Skeletal muscle tissue (tissue), 3 donors: ENCODE measurements at regions not wholly inside any gene's neighbourhood (a gene's known extent, or its start where the extent isn't known, plus 50 kb on each side); places are given as distances from the start of the nearest gene placed in this dataset.

Source experiments
- H3K27ac ChIP-seq: one replicate; pipeline ENCODE4 v1.7.0; 2013; ENCODE audit warnings: mild to moderate bottlenecking, low read depth, low read length, inconsistent platforms
- H3K27me3 ChIP-seq, 3 donors: one replicate each; pipeline ENCODE4 v1.7.0; 2013; ENCODE audit warnings: low read length in 3 of 3; ENCODE audit not compliant: control insufficient read depth in 3 of 3, insufficient read depth in 3 of 3
- H3K36me3 ChIP-seq, 3 donors: one replicate each; pipeline ENCODE4 v1.7.0; 2013; ENCODE audit warnings: low read length in 3 of 3; ENCODE audit not compliant: control insufficient read depth in 3 of 3, insufficient read depth in 3 of 3
- H3K4me1 ChIP-seq, 3 donors: one replicate each; pipeline ENCODE4 v1.7.0; 2013; ENCODE audit warnings: low read length in 3 of 3, mild to moderate bottlenecking in 3 of 3; ENCODE audit not compliant: control insufficient read depth in 3 of 3, insufficient read depth in 3 of 3
- H3K4me3 ChIP-seq, 3 donors: one replicate each; pipeline ENCODE4 v1.7.0; 2013; ENCODE audit warnings: low read length in 3 of 3
- H3K9ac ChIP-seq, 3 donors: one replicate each; pipeline ENCODE4 v1.7.0; 2013; ENCODE audit warnings: low read length in 3 of 3, mild to moderate bottlenecking in 3 of 3, moderate library complexity in 2 of 3, low read depth in 1 of 3
- H3K9me3 ChIP-seq, 3 donors: one replicate each; pipeline ENCODE4 v1.7.0; 2013; ENCODE audit warnings: low read length in 3 of 3; ENCODE audit not compliant: control insufficient read depth in 3 of 3
- donor health status: Osteomylitis.

- H3K9ac ChIP-seq: no peak overlapping the region
- no peaks in the 10 kb centered on the region for H3K9me3 ChIP-seq
- H3K27ac ChIP-seq: no peak overlapping the region
- peaks cover 0 to 2% (median 0%) of the 10 kb centered on the region in 3 donors for H3K27me3 ChIP-seq
- no peak overlapping the region for H3K4me3 ChIP-seq
- no peaks in the 10 kb centered on the region for H3K36me3 ChIP-seq
- no peaks in the 10 kb centered on the region for H3K4me1 ChIP-seq
Measured at GRCh38 chr19:31545777-31546176, 196.5 kb upstream of the TSHZ3 start.

GRCh38 chr19:31546205-31546960 lies 197.1 kb upstream of the TSHZ3 start:
- H3K36me3 ChIP-seq: no peaks in the 10 kb centered on the region
- no peaks in the 10 kb centered on the region for H3K9me3 ChIP-seq
- H3K4me1 ChIP-seq: no peaks in the 10 kb centered on the region
- H3K9ac ChIP-seq: no peak overlapping the region
- H3K27ac ChIP-seq: no peak overlapping the region
- peaks cover 0 to 2% (median 0%) of the 10 kb centered on the region in 3 donors for H3K27me3 ChIP-seq
- no peak overlapping the region for H3K4me3 ChIP-seq

GRCh38 chr19:31548941-31549340 lies 199.7 kb upstream of the TSHZ3 start:
- Histone ChIP-seq H3K27ac (no peak overlapping the region), H3K9me3 (no peaks in the 10 kb centered on the region), H3K27me3 (no peaks in the 10 kb centered on the region), H3K4me1 (peaks cover 0 to under 1% (median 0%) of the 10 kb centered on the region in 3 donors), H3K9ac (no peak overlapping the region), H3K4me3 (no peak overlapping the region), H3K36me3 (no peaks in the 10 kb centered on the region)

GRCh38 chr19:31553112-31553845 lies 204.0 kb upstream of the TSHZ3 start:
- Histone ChIP-seq H3K27ac (no peak overlapping the region), H3K4me3 (no peak overlapping the region), H3K4me1 (peaks cover 0 to 3% (median 0%) of the 10 kb centered on the region in 3 donors), H3K36me3 (no peaks in the 10 kb centered on the region), H3K9ac (no peak overlapping the region), H3K27me3 (no peaks in the 10 kb centered on the region), H3K9me3 (no peaks in the 10 kb centered on the region)

GRCh38 chr19:31553846-31554215 lies 204.6 kb upstream of the TSHZ3 start:
- Histone ChIP-seq H3K4me1 (peaks cover 0 to 3% (median 0%) of the 10 kb centered on the region in 3 donors), H3K27ac (no peak overlapping the region), H3K27me3 (no peaks in the 10 kb centered on the region), H3K36me3 (no peaks in the 10 kb centered on the region), H3K9me3 (no peaks in the 10 kb centered on the region), H3K4me3 (no peak overlapping the region), H3K9ac (no peak overlapping the region)

- Histone ChIP-seq H3K36me3 (no peaks in the 10 kb centered on the region), H3K9ac (no peak overlapping the region), H3K27ac (no peak overlapping the region), H3K4me3 (no peak overlapping the region), H3K4me1 (peaks cover 0 to 3% (median 0%) of the 10 kb centered on the region in 3 donors), H3K9me3 (peaks cover 0 to 3% (median 2%) of the 10 kb centered on the region in 3 donors), H3K27me3 (no peaks in the 10 kb centered on the region)
Measured at GRCh38 chr19:31554360-31554759, 205.1 kb upstream of the TSHZ3 start.

- H3K27ac ChIP-seq: no peak overlapping the region
- H3K27me3 ChIP-seq: no peaks in the 10 kb centered on the region
- no peak overlapping the region for H3K9ac ChIP-seq
- no peaks in the 10 kb centered on the region for H3K36me3 ChIP-seq
- no peak overlapping the region for H3K4me3 ChIP-seq
- H3K9me3 ChIP-seq: peaks cover 0 to 7% (median 3%) of the 10 kb centered on the region in 3 donors
- H3K4me1 ChIP-seq: peaks cover 0 to 3% (median 0%) of the 10 kb centered on the region in 3 donors
Measured at GRCh38 chr19:31555634-31556215, 206.5 kb upstream of the TSHZ3 start.

GRCh38 chr19:31559494-31559893 lies 210.3 kb upstream of the TSHZ3 start:
- Histone ChIP-seq H3K9ac (no peak overlapping the region), H3K4me1 (no peaks in the 10 kb centered on the region), H3K4me3 (no peak overlapping the region), H3K36me3 (no peaks in the 10 kb centered on the region), H3K9me3 (peaks cover 0 to 7% (median 3%) of the 10 kb centered on the region in 3 donors), H3K27me3 (peaks cover 0 to 4% (median 0%) of the 10 kb centered on the region in 3 donors), H3K27ac (no peak overlapping the region)

- no peak overlapping the region for H3K4me3 ChIP-seq
- H3K27me3 ChIP-seq: peaks cover 0 to 10% (median 0%) of the 10 kb centered on the region in 3 donors
- no peak overlapping the region for H3K27ac ChIP-seq
- no peaks in the 10 kb centered on the region for H3K4me1 ChIP-seq
- H3K9ac ChIP-seq: no peak overlapping the region
- H3K36me3 ChIP-seq: no peaks in the 10 kb centered on the region
- peaks cover 0 to 7% (median 3%) of the 10 kb centered on the region in 3 donors for H3K9me3 ChIP-seq
Measured at GRCh38 chr19:31560086-31561060, 211.1 kb upstream of the TSHZ3 start.
